Neuronal stem cell (in vitro differentiated cells): ENCODE measurements at regions not wholly inside any gene's neighbourhood (a gene's known extent, or its start where the extent isn't known, plus 50 kb on each side); places are given as distances from the start of the nearest gene placed in this dataset.

Experiments
- DNase-seq: peaks from one replicate; pipeline ENCODE4 v3.0.0-alpha.2; 2013; ENCODE audit warnings: low spot score
- H2AFZ ChIP-seq: one replicate; pipeline ENCODE4 v1.6.1; 2013; ENCODE audit warnings: mild to moderate bottlenecking, low read length, inconsistent platforms
- H2AK5ac ChIP-seq: 2 replicates; pipeline ENCODE4 v1.6.1; 2013; ENCODE audit warnings: low read depth, mild to moderate bottlenecking, inconsistent platforms, low read length, moderate library complexity, mixed read lengths
- H2BK120ac ChIP-seq: 2 replicates; pipeline ENCODE4 v1.6.1; 2013; ENCODE audit warnings: low read depth, mild to moderate bottlenecking, inconsistent platforms, low read length, moderate library complexity, mixed read lengths
- H2BK12ac ChIP-seq: one replicate; pipeline ENCODE4 v1.6.1; 2013; ENCODE audit warnings: low read length, inconsistent platforms
- H2BK15ac ChIP-seq: 2 replicates; pipeline ENCODE4 v1.6.1; 2013; ENCODE audit warnings: mild to moderate bottlenecking, low read length, inconsistent platforms, mixed read lengths
- H2BK5ac ChIP-seq: one replicate; pipeline ENCODE4 v1.6.1; 2013; ENCODE audit warnings: inconsistent platforms, mild to moderate bottlenecking, low read length, moderate library complexity
- H3K14ac ChIP-seq: one replicate; pipeline ENCODE4 v1.6.1; 2013; ENCODE audit warnings: low read length, inconsistent platforms
- H3K18ac ChIP-seq: 2 replicates; pipeline ENCODE4 v1.6.1; 2013; ENCODE audit warnings: low read length, inconsistent platforms
- H3K23ac ChIP-seq: 2 replicates; pipeline ENCODE4 v1.6.1; 2013; ENCODE audit warnings: low read depth, mild to moderate bottlenecking, mixed read lengths, low read length, inconsistent platforms; ENCODE audit not compliant: poor library complexity
- H3K27ac ChIP-seq: replicated peaks from 3 replicates; pipeline ENCODE4 v1.5.1; 2013; ENCODE audit warnings: low read length, inconsistent platforms
- H3K27me3 ChIP-seq, 3 experiments: 2 replicates each; pipeline ENCODE4 v1.6.1; 2013; ENCODE audit warnings: low read length in 3 of 3, mild to moderate bottlenecking in 2 of 3, inconsistent platforms in 1 of 3, low read depth in 1 of 3, mixed read lengths in 1 of 3, moderate library complexity in 1 of 3; ENCODE audit not compliant: control insufficient read depth in 3 of 3, insufficient read depth in 3 of 3
- H3K36me3 ChIP-seq, 2 donors: replicated peaks in 1 of 2; 2 replicates each; pipeline ENCODE4 v1.6.1; 2013; ENCODE audit warnings: low read length in 2 of 2; ENCODE audit not compliant: control insufficient read depth in 2 of 2, insufficient read depth in 2 of 2
- H3K4ac ChIP-seq: 2 replicates; pipeline ENCODE4 v1.6.1; 2013; ENCODE audit warnings: inconsistent platforms, mild to moderate bottlenecking, low read length, moderate library complexity
- H3K4me1 ChIP-seq, 2 donors: 1 replicate in 1 of 2; 2 replicates in 1 of 2; pipeline ENCODE4 v1.6.1; 2013; ENCODE audit warnings: low read length in 2 of 2, low read depth in 1 of 2; ENCODE audit not compliant: control insufficient read depth in 2 of 2, insufficient read depth in 1 of 2
- H3K4me2 ChIP-seq: one replicate; pipeline ENCODE4 v1.6.1; 2013; ENCODE audit warnings: mild to moderate bottlenecking, low read length, inconsistent platforms; ENCODE audit not compliant: insufficient read depth, poor library complexity, severe bottlenecking
- H3K4me3 ChIP-seq, 2 donors: 2 replicates each; pipeline ENCODE4 v1.5.1; 2013; ENCODE audit warnings: low read length in 2 of 2, mild to moderate bottlenecking in 2 of 2, inconsistent platforms in 1 of 2, moderate library complexity in 1 of 2
- H3K79me1 ChIP-seq: one replicate; pipeline ENCODE4 v1.6.1; 2013; ENCODE audit warnings: low read depth, mild to moderate bottlenecking, inconsistent platforms, low read length, moderate library complexity
- H3K9ac ChIP-seq: one replicate; pipeline ENCODE4 v1.6.1; 2013; ENCODE audit warnings: mild to moderate bottlenecking, low read depth, low read length, inconsistent platforms; ENCODE audit not compliant: poor library complexity
- H3K9me3 ChIP-seq, 2 donors: replicated peaks in 1 of 2; 2 replicates each; pipeline versions ENCODE3 to v1.6.1; 2013; ENCODE audit warnings: low read length in 2 of 2, mild to moderate bottlenecking in 2 of 2, inconsistent platforms in 1 of 2, low read depth in 1 of 2, mixed read lengths in 1 of 2, moderate library complexity in 1 of 2; ENCODE audit not compliant: control insufficient read depth in 2 of 2, insufficient read depth in 1 of 2
- H4K8ac ChIP-seq: one replicate; pipeline ENCODE4 v1.6.1; 2013; ENCODE audit warnings: low read depth, mild to moderate bottlenecking, inconsistent platforms, low read length, moderate library complexity
- H4K91ac ChIP-seq: one replicate; pipeline ENCODE4 v1.6.1; 2013; ENCODE audit warnings: low read length, low read depth, mild to moderate bottlenecking, inconsistent platforms; ENCODE audit not compliant: poor library complexity
- WGBS, 2 donors: extraction: QIAGEN DNeasy Blood & Tissue Kit; methylation state at CpG; one replicate each; pipeline ENCODE4 v1.1.7; 2013; ENCODE audit warnings: missing lambda C conversion rate in 2 of 2, mixed read lengths in 1 of 2; ENCODE audit not compliant: insufficient read length in 2 of 2, insufficient replicate concordance in 1 of 2; ENCODE audit errors: extremely low coverage in 2 of 2; 5-methylcytosine and 5-hydroxymethylcytosine counted together

DNA sequence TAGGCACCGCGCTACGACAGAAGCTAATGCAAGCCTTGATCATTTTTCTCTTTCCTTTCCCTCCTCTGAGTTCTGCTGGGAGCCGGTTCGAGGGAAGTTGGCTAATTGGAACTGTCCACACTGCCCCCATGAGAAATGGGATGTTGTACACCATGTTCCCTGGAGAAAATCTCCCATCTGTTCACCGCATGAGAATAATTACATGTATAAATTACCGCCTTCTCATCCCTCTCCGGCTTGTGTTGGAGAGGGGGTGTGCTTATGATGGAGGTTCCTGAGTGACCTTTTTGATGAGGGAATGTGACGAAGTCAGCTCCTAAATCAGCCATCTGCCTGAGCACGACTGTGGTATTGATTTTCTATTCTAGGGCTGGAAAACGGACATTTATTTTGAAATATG lies 320.2 kb upstream of the SULF2 start:
- Histone ChIP-seq H3K4me1 (no peaks in the 10 kb centered on the region), H2BK12ac (no peak overlapping the region), H3K14ac (no peak overlapping the region), H2BK120ac (no peak overlapping the region), H3K9ac (no peak overlapping the region), H2BK5ac (no peak overlapping the region), H3K27ac (no peak overlapping the region), H3K27me3 (no peaks in the 10 kb centered on the region), H3K18ac (no peak overlapping the region), H2BK15ac (no peak overlapping the region), H3K23ac (no peak overlapping the region), H3K9me3 (peaks cover 7 to 11% of the 10 kb centered on the region in 2 donors), H2AFZ (no peak overlapping the region), H4K91ac (no peak overlapping the region), H4K8ac (no peak overlapping the region), H2AK5ac (no peak overlapping the region), H3K4me3 (no peak overlapping the region), H3K79me1 (no peaks in the 10 kb centered on the region), H3K36me3 (no peaks in the 10 kb centered on the region), H3K4me2 (no peak overlapping the region), H3K4ac (no peak overlapping the region)
- WGBS, 2 donors: no CpG with 5 or more reads among the region's 11 CpGs
- DNase-seq: no peak

DNA sequence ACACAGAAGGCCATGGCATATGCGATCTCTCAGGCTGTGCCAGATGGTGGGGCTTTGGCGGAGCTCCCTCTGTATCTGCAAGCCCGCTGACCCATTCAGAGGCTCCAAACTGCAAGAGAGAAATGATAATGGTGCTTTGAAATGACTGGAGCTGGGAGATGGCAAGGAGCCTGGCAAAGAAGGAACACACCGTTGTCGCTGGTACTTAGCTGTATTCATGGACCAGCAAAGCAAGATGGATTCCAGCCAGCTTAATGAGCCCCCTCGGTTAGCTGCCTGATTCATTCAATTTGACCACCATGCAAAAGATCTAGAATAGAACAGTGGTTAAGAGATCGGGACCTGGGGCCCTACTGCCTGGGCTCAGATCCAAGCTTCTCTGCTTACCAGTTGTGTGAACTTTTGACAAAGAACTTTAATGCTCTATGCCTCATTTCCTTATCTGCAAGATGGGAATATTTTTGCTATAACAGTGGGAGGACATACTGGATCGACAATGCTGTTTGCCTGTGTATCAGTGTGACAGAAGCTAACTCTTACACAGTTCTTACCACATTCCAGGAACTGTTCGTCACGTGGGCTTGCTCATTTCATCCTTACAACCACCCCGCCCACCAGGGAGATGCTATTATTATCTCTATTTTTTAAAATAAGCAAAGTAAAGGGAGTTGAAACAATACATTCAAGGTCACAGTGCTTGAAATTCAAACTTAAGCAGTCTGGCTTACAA lies 317.8 kb upstream of the SULF2 start:
- no peak overlapping the region for H3K4me2 ChIP-seq
- H4K8ac ChIP-seq: no peak overlapping the region
- H3K4ac ChIP-seq: no peak overlapping the region
- H4K91ac ChIP-seq: no peak overlapping the region
- no peak overlapping the region for H3K4me3 ChIP-seq
- no peak overlapping the region for H2AK5ac ChIP-seq
- peaks cover 7 to 11% of the 10 kb centered on the region in 2 donors for H3K9me3 ChIP-seq
- no peak overlapping the region for H3K9ac ChIP-seq
- no CpG with 5 or more reads among the region's 11 CpGs for WGBS, 2 donors
- no peaks in the 10 kb centered on the region for H3K36me3 ChIP-seq
- peaks cover 0 to 10% (median 0%) of the 10 kb centered on the region in 3 experiments for H3K27me3 ChIP-seq
- no peaks in the 10 kb centered on the region for H3K4me1 ChIP-seq
- no peak overlapping the region for H3K14ac ChIP-seq
- no peak for DNase-seq
- no peaks in the 10 kb centered on the region for H3K79me1 ChIP-seq
- H2BK12ac ChIP-seq: no peak overlapping the region
- no peak overlapping the region for H2BK5ac ChIP-seq
- no peak overlapping the region for H3K18ac ChIP-seq
- no peak overlapping the region for H2AFZ ChIP-seq
- H2BK15ac ChIP-seq: no peak overlapping the region
- H3K23ac ChIP-seq: no peak overlapping the region
- H2BK120ac ChIP-seq: no peak overlapping the region
- H3K27ac ChIP-seq: no peak overlapping the region

DNA sequence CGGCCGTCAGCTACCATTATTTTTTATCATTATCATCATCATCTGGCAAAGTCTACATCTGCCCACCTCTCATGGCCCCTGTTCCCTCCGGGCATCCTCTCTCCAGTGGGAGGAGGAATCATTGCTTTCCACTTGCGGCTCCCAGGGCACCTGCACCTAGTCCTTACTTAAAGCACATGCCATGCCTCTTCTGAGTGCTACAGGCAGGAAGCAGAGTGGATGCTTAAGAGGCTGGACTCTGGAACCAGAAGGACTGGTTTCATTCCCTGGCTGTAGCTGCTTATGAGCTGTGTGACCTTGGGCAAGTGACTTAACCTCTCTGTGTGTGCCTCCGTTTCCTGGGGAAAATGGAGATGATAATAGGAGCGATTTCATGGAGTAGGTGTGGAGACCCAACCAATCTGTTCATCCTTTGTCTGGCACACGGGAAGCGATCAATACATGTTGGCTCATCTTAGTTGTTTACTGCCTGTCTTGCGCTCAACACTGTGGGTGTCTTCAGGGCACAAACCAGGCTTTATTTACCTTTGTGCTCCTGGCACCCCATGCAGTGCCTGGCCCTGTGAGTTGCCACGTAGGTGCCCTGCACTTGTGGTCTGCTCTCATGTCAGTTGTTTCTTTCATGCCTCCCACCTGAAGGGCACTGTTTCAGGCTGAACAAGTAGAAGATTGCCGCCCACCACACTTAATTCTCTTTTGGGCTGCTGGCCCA lies 317.0 kb upstream of the SULF2 start:
- H2AFZ ChIP-seq: no peak overlapping the region
- no CpG with 5 or more reads among the region's 11 CpGs for WGBS, 2 donors
- no peak overlapping the region for H2BK5ac ChIP-seq
- H4K91ac ChIP-seq: no peak overlapping the region
- H3K36me3 ChIP-seq: no peaks in the 10 kb centered on the region
- peaks cover 7 to 11% of the 10 kb centered on the region in 2 donors for H3K9me3 ChIP-seq
- H3K4me2 ChIP-seq: no peak overlapping the region
- DNase-seq: no peak
- no peak overlapping the region for H3K9ac ChIP-seq
- H3K27ac ChIP-seq: no peak overlapping the region
- no peak overlapping the region for H2BK12ac ChIP-seq
- H3K4ac ChIP-seq: no peak overlapping the region
- H3K4me1 ChIP-seq: no peaks in the 10 kb centered on the region
- H2AK5ac ChIP-seq: no peak overlapping the region
- no peak overlapping the region for H3K23ac ChIP-seq
- no peak overlapping the region for H4K8ac ChIP-seq
- H2BK15ac ChIP-seq: no peak overlapping the region
- H3K27me3 ChIP-seq: peaks cover 0 to 10% (median 0%) of the 10 kb centered on the region in 3 experiments
- H3K79me1 ChIP-seq: no peaks in the 10 kb centered on the region
- no peak overlapping the region for H3K14ac ChIP-seq
- H3K18ac ChIP-seq: peak overlapping the region; percentile 24
- no peak overlapping the region for H3K4me3 ChIP-seq
- no peak overlapping the region for H2BK120ac ChIP-seq

GRCh38 chr20:48100483-48100882 lies 315.2 kb upstream of the SULF2 start:
- Histone ChIP-seq H2BK15ac (no peak overlapping the region), H3K9me3 (no peaks in the 10 kb centered on the region), H3K4me2 (no peak overlapping the region), H3K9ac (no peak overlapping the region), H2BK12ac (no peak overlapping the region), H4K91ac (no peak overlapping the region), H2BK120ac (no peak overlapping the region), H3K36me3 (no peaks in the 10 kb centered on the region), H3K79me1 (no peaks in the 10 kb centered on the region), H3K4me3 (no peak overlapping the region), H3K14ac (no peak overlapping the region), H3K23ac (no peak overlapping the region), H2AFZ (no peak overlapping the region), H3K27me3 (peaks cover 0 to 10% (median 0%) of the 10 kb centered on the region in 3 experiments), H3K18ac (no peak overlapping the region), H3K27ac (no peak overlapping the region), H2AK5ac (no peak overlapping the region), H3K4ac (no peak overlapping the region), H2BK5ac (no peak overlapping the region), H4K8ac (no peak overlapping the region), H3K4me1 (no peaks in the 10 kb centered on the region)
- no peak for DNase-seq
- no CpG with 5 or more reads among the region's 3 CpGs for WGBS, 2 donors
